HepG2 (cell line): ENCODE measurements at regions not wholly inside any gene's neighbourhood (a gene's known extent, or its start where the extent isn't known, plus 50 kb on each side); places are given as distances from the start of the nearest gene placed in this dataset.

Experiments used
- ATAC-seq: fragments of 200-7000 bp; cut with Tn5 transposase; 3 replicates; pipeline ENCODE4 v1.9.1; 2020; ENCODE audit warnings: mild to moderate bottlenecking, moderate library complexity
- BruUV-seq: library from RNA; stranded (reverse); fragments of 400-500 nt; replicated peaks from 2 replicates; lab custom pipeline; 2021; lab: Mats Ljungman, UMichigan
- CTCF ChIA-PET: fragments of 300-600 bp; formaldehyde crosslinking; extraction: SDS; loops from one replicate; lab custom pipeline; 2021; ENCODE audit warnings: low total read pairs, inconsistent platforms, low intra/inter-chr PET ratio; lab: Yijun Ruan, JAX
- POLR2A ChIA-PET: fragments of 350-600 bp; sonication (Branson Sonifier 250); formaldehyde crosslinking; loops from one replicate; lab custom pipeline; 2020; ENCODE audit warnings: antibody characterized with exemption, inconsistent platforms; lab: Yijun Ruan, JAX
- DNase-seq: peaks from one replicate; pipeline ENCODE4 v3.0.0-alpha.2; 2015; ENCODE audit warnings: low spot score
- FAIRE-seq: peaks from 3 replicates; lab custom pipeline; 2011; peaks lifted over from hg19 to GRCh38; lab: Jason Lieb, UNC
- H2AFZ ChIP-seq: one replicate; pipeline ENCODE4 v1.6.1; 2011; ENCODE audit warnings: low read length, inconsistent platforms
- H3K27ac ChIP-seq: fragments of 300-600 bp; 3 replicates; pipeline ENCODE4 v1.8.0; 2011; ENCODE audit warnings: mixed run types, mild to moderate bottlenecking, mixed read lengths, low read length, inconsistent platforms; ENCODE audit not compliant: insufficient read depth; ENCODE audit errors: extremely low read length
- H3K27me3 ChIP-seq, 2 experiments: fragments of 200-600 bp in 1 of 2; 2 replicates in 1 of 2; 3 replicates in 1 of 2; pipeline versions ENCODE4 v1.6.0 to v1.8.0; 2011; ENCODE audit warnings: low read length in 2 of 2, mild to moderate bottlenecking in 2 of 2, moderate library complexity in 2 of 2, inconsistent platforms in 1 of 2; ENCODE audit not compliant: insufficient read depth in 2 of 2, control insufficient read depth in 1 of 2
- H3K36me3 ChIP-seq, 2 experiments: fragments of 200-600 bp in 1 of 2; replicated peaks in 1 of 2; 2 replicates in 1 of 2; 3 replicates in 1 of 2; pipeline versions ENCODE4 v1.5.1 to v1.8.0; 2011; ENCODE audit warnings: low read length in 2 of 2, inconsistent platforms in 1 of 2; ENCODE audit not compliant: insufficient read depth in 2 of 2, control insufficient read depth in 1 of 2
- H3K4me1 ChIP-seq: 2 replicates; pipeline ENCODE4 v1.5.1; 2012; ENCODE audit warnings: low read length, inconsistent platforms; ENCODE audit not compliant: insufficient read depth
- H3K4me2 ChIP-seq: 2 replicates; pipeline ENCODE4 v1.6.0; 2011; ENCODE audit warnings: low read depth, low read length, inconsistent platforms
- H3K4me3 ChIP-seq, 3 experiments: fragments of 200-600 bp in 1 of 3; sonication (generic), shearing (Covaris generic) in 1 of 3; replicated peaks in 1 of 3; 2 replicates each; pipeline ENCODE4 v1.5.1; 2011 to 2016; ENCODE audit warnings: low read length in 3 of 3, inconsistent platforms in 2 of 3, low read depth in 2 of 3, mild to moderate bottlenecking in 2 of 3, control low read depth in 1 of 3, mixed read lengths in 1 of 3; ENCODE audit not compliant: insufficient read depth in 1 of 3
- H3K79me2 ChIP-seq: one replicate; pipeline ENCODE4 v1.6.1; 2011; ENCODE audit warnings: low read length, inconsistent platforms; ENCODE audit not compliant: insufficient read depth
- H3K9ac ChIP-seq: 2 replicates; pipeline ENCODE4 v1.6.0; 2011; ENCODE audit warnings: mild to moderate bottlenecking, low read depth, low read length, inconsistent platforms; ENCODE audit not compliant: insufficient read depth
- H3K9me3 ChIP-seq: 2 replicates; pipeline ENCODE4 v1.5.1; 2012; ENCODE audit warnings: mild to moderate bottlenecking, low read length
- H4K20me1 ChIP-seq: 2 replicates; pipeline ENCODE4 v1.6.0; 2011; ENCODE audit warnings: inconsistent platforms, mild to moderate bottlenecking, low read length, moderate library complexity; ENCODE audit not compliant: insufficient read depth
- ETV5 ChIP-seq: IDR thresholded peaks from 2 replicates; pipeline ENCODE4 v1.6.1; 2018; ENCODE audit warnings: missing biosample characterization, missing genetic modification reagents, inconsistent platforms, borderline replicate concordance
- FOSL2 ChIP-seq: sonication (generic); formaldehyde crosslinking; IDR thresholded peaks from 2 replicates; pipeline ENCODE4 v1.4.0; 2020; ENCODE audit warnings: missing genetic modification reagents
- NR2C2 ChIP-seq: sonication (generic); formaldehyde crosslinking; IDR thresholded peaks from 2 replicates; pipeline ENCODE4 v1.4.0; 2020; ENCODE audit warnings: missing genetic modification reagents, mild to moderate bottlenecking, moderate library complexity, borderline replicate concordance
- RBM22 ChIP-seq: fragments of 200-400 bp; formaldehyde crosslinking; optimal IDR thresholded peaks from 2 replicates; pipeline ENCODE3; 2017; ENCODE audit warnings: mild to moderate bottlenecking, low read length, moderate library complexity
- ZNF17 ChIP-seq: sonication (generic); formaldehyde crosslinking; IDR thresholded peaks from 2 replicates; pipeline ENCODE4 v1.5.0; 2020; ENCODE audit warnings: mild to moderate bottlenecking, missing genetic modification reagents
- ZNF703 ChIP-seq: sonication (generic); formaldehyde crosslinking; IDR thresholded peaks from 2 replicates; pipeline ENCODE4 v1.5.1; 2020; ENCODE audit warnings: missing genetic modification reagents, mild to moderate bottlenecking, moderate library complexity, borderline replicate concordance
- WGBS: methylation state at CpG from one replicate; pipeline ENCODE4 v1.1.6; 2017; ENCODE audit warnings: low lambda C conversion rate; 5-methylcytosine and 5-hydroxymethylcytosine counted together
- in situ Hi-C: cut with HindIII; loops from 2 replicates; pipeline ENCODE4 v1.10.0; 2017; ENCODE audit warnings: low pct_unique_long_range_greater_than_20kb; ENCODE audit not compliant: extremely low pct_ligation_motif_present
- intact Hi-C: fragments of 100-400 bp; cut with micrococcal nuclease; formaldehyde crosslinking; loops from one replicate; pipeline ENCODE4 v1.10.0; 2022; ENCODE audit not compliant: unreplicated experiment
- TF ChIP-seq, protein P1 (sequence below): fragments of 450-650 bp; IDR thresholded peaks from 2 replicates; pipeline ENCODE4 v1.6.1; 2017
- TF ChIP-seq, protein P2 (sequence below): sonication (generic); formaldehyde crosslinking; IDR thresholded peaks from 2 replicates; pipeline ENCODE4 v1.4.0; 2020; ENCODE audit warnings: missing genetic modification reagents, borderline replicate concordance
- TF ChIP-seq, protein P3 (sequence below): sonication (generic); formaldehyde crosslinking; conservative IDR thresholded peaks from 2 replicates; pipeline ENCODE4 v1.5.0; 2020; ENCODE audit warnings: missing genetic modification reagents

DNA sequence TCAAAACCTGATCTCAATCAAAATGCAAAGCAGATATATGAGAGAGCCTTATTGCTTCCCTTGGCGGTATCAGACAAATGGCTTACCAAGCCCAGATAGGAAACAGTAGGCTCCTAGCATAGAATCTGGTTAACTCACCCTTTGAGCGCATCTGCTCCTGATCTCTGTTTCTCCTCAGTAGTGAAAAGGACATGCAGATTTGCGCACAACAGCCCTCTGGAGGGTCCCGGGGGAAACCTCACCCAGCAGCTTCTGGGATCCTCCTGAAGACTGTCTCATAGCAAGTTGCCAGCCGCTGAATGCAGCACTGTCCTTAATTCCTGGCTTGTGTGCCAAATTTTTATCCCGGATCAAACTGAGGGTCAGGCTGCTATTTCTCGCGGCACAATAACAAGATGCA lies 192.2 kb downstream of the FASLG start:
- POLR2A ChIA-PET, result no interaction called here
- DNase-seq (no peak), ATAC-seq (no peak), FAIRE-seq (no peak)
- no peak overlapping the region for H3K9ac ChIP-seq
- no peaks in the 10 kb centered on the region for H4K20me1 ChIP-seq
- 48% methylated on average over 5 of the region's 8 CpGs for WGBS
- no peak overlapping the region for H3K4me2 ChIP-seq
- TF ChIP-seq RBM22 (no peak), FOSL2 (CRISPR knock-in tag) (no peak), ZNF17 (CRISPR knock-in tag) (no peak), ZNF703 (CRISPR knock-in tag) (no peak), NR2C2 (CRISPR knock-in tag) (no peak), ETV5 (no peak)
- TF ChIP-seq, protein P1, sequence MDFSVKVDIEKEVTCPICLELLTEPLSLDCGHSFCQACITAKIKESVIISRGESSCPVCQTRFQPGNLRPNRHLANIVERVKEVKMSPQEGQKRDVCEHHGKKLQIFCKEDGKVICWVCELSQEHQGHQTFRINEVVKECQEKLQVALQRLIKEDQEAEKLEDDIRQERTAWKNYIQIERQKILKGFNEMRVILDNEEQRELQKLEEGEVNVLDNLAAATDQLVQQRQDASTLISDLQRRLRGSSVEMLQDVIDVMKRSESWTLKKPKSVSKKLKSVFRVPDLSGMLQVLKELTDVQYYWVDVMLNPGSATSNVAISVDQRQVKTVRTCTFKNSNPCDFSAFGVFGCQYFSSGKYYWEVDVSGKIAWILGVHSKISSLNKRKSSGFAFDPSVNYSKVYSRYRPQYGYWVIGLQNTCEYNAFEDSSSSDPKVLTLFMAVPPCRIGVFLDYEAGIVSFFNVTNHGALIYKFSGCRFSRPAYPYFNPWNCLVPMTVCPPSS, result no peak
- TF ChIP-seq, protein P2, sequence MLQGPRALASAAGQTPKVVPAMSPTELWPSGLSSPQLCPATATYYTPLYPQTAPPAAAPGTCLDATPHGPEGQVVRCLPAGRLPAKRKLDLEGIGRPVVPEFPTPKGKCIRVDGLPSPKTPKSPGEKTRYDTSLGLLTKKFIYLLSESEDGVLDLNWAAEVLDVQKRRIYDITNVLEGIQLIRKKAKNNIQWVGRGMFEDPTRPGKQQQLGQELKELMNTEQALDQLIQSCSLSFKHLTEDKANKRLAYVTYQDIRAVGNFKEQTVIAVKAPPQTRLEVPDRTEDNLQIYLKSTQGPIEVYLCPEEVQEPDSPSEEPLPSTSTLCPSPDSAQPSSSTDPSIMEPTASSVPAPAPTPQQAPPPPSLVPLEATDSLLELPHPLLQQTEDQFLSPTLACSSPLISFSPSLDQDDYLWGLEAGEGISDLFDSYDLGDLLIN (CRISPR knock-in tag), result no peak
- TF ChIP-seq, protein P3, sequence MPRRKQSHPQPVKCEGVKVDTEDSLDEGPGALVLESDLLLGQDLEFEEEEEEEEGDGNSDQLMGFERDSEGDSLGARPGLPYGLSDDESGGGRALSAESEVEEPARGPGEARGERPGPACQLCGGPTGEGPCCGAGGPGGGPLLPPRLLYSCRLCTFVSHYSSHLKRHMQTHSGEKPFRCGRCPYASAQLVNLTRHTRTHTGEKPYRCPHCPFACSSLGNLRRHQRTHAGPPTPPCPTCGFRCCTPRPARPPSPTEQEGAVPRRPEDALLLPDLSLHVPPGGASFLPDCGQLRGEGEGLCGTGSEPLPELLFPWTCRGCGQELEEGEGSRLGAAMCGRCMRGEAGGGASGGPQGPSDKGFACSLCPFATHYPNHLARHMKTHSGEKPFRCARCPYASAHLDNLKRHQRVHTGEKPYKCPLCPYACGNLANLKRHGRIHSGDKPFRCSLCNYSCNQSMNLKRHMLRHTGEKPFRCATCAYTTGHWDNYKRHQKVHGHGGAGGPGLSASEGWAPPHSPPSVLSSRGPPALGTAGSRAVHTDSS (CRISPR knock-in tag), result no peak
- H3K27ac ChIP-seq, result no peak overlapping the region
- no peaks in the 10 kb centered on the region for H3K9me3 ChIP-seq
- in situ Hi-C loops, result no loop called here
- CTCF ChIA-PET, result no interaction called here
- H3K79me2 ChIP-seq, result no peaks in the 10 kb centered on the region
- no peaks in the 10 kb centered on the region for H3K4me1 ChIP-seq
- no peak overlapping the region for H3K4me3 ChIP-seq
- H3K27me3 ChIP-seq, result no peaks in the 10 kb centered on the region
- no peak overlapping the region for H2AFZ ChIP-seq
- H3K36me3 ChIP-seq, result no peaks in the 10 kb centered on the region
- intact Hi-C loops, result no loop called here
- BruUV-seq, result no TSS peak
